K562 (cell line): ENCODE measurements at regions not wholly inside any gene's neighbourhood (a gene's known extent, or its start where the extent isn't known, plus 50 kb on each side); places are given as distances from the start of the nearest gene placed in this dataset.

Source experiments
- ARNT ChIP-seq, 2 experiments: fragments of 450-650 bp; IDR thresholded peaks; 2 replicates each; pipeline ENCODE4 v1.6.1; 2016; ENCODE audit warnings: mild to moderate bottlenecking in 1 of 2
- BHLHE40 ChIP-seq: IDR thresholded peaks from 2 replicates; pipeline ENCODE4 v1.6.1; 2011; ENCODE audit warnings: low read length, improper control_type of control experiment
- ETS1 ChIP-seq: conservative IDR thresholded peaks from 2 replicates; pipeline ENCODE4 v1.6.1; 2011; ENCODE audit warnings: low read depth, mild to moderate bottlenecking, low read length; ENCODE audit not compliant: control insufficient read depth
- FOXK1 ChIP-seq: sonication (generic); formaldehyde crosslinking; IDR thresholded peaks from 2 replicates; pipeline ENCODE4 v1.8.0; 2022; ENCODE audit warnings: missing genetic modification reagents, mild to moderate bottlenecking, borderline replicate concordance
- GABPA ChIP-seq: fragments of 200-800 bp; sonication (Bioruptor generic); conservative IDR thresholded peaks from 2 replicates; pipeline ENCODE4 v1.6.1; 2016; ENCODE audit warnings: low read depth, missing genetic modification characterization, missing compliant biosample characterization
- GTF3C2 ChIP-seq: IDR thresholded peaks from 3 replicates; pipeline ENCODE4 v1.6.1; 2011; ENCODE audit warnings: borderline replicate concordance, mild to moderate bottlenecking, moderate library complexity; ENCODE audit not compliant: insufficient read length; ENCODE audit errors: extremely low read depth
- MAX ChIP-seq: sonication (generic); formaldehyde crosslinking; IDR thresholded peaks from 2 replicates; pipeline ENCODE4 v1.9.0; 2022; ENCODE audit warnings: mild to moderate bottlenecking, missing genetic modification reagents
- RBM25 ChIP-seq: fragments of 200-400 bp; formaldehyde crosslinking; IDR thresholded peaks from 2 replicates; pipeline ENCODE4 v1.6.1; 2018; ENCODE audit warnings: low read length, low read depth, moderate library complexity; ENCODE audit not compliant: severe bottlenecking
- SAFB2 ChIP-seq: fragments of 200-400 bp; formaldehyde crosslinking; IDR thresholded peaks from 2 replicates; pipeline ENCODE4 v1.6.1; 2018; ENCODE audit warnings: borderline replicate concordance, low read length, low read depth, moderate library complexity; ENCODE audit not compliant: severe bottlenecking
- ZNF24 ChIP-seq: fragments of 450-650 bp; IDR thresholded peaks from 2 replicates; pipeline ENCODE4 v1.6.1; 2016
- ZNF398 ChIP-seq: fragments of 250-450 bp; sonication (Bioruptor Pico); IDR thresholded peaks from 2 replicates; pipeline ENCODE4 v1.8.0; 2021; ENCODE audit warnings: moderate library complexity, mild to moderate bottlenecking, inconsistent platforms
- TF ChIP-seq, protein P1 (sequence below): fragments of 250-450 bp; sonication (Bioruptor Pico); IDR thresholded peaks from 2 replicates; pipeline ENCODE4 v1.4.0; 2020; ENCODE audit warnings: borderline replicate concordance
- TF ChIP-seq, protein P2 (sequence below): sonication (generic); formaldehyde crosslinking; IDR thresholded peaks from 2 replicates; pipeline ENCODE4 v1.8.0; 2022; ENCODE audit warnings: missing genetic modification reagents, mild to moderate bottlenecking, borderline replicate concordance

DNA sequence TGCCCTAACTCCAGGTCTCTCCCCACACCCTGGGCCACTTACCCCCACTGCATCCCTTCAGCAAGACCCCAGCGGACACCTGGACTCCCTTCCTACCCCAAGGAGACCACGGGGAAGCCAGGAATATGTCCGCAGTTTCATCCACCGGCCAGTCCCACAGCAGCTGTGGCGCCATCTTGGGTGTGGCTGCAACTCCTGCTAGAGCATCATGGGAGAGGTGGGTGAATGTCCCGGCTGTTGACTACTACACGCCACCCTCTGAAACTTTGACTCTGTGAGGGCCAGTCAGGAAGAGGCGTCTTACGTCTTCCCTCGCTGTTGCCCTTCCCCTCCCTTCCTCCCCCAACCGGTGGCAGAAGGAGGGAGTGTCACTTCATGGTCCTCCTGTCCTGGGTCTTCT is 238.3 kb upstream of the RNF32 start (continued):
- TF ChIP-seq, protein P1, sequence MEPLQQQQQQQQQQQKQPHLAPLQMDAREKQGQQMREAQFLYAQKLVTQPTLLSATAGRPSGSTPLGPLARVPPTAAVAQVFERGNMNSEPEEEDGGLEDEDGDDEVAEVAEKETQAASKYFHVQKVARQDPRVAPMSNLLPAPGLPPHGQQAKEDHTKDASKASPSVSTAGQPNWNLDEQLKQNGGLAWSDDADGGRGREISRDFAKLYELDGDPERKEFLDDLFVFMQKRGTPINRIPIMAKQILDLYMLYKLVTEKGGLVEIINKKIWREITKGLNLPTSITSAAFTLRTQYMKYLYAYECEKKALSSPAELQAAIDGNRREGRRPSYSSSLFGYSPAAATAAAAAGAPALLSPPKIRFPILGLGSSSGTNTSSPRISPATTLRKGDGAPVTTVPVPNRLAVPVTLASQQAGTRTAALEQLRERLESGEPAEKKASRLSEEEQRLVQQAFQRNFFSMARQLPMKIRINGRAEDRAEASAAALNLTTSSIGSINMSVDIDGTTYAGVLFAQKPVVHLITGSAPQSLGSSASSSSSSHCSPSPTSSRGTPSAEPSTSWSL, result no peak
- no peak for TF ChIP-seq BHLHE40
- TF ChIP-seq MAX (CRISPR knock-in tag), result no peak
- TF ChIP-seq, protein P2, sequence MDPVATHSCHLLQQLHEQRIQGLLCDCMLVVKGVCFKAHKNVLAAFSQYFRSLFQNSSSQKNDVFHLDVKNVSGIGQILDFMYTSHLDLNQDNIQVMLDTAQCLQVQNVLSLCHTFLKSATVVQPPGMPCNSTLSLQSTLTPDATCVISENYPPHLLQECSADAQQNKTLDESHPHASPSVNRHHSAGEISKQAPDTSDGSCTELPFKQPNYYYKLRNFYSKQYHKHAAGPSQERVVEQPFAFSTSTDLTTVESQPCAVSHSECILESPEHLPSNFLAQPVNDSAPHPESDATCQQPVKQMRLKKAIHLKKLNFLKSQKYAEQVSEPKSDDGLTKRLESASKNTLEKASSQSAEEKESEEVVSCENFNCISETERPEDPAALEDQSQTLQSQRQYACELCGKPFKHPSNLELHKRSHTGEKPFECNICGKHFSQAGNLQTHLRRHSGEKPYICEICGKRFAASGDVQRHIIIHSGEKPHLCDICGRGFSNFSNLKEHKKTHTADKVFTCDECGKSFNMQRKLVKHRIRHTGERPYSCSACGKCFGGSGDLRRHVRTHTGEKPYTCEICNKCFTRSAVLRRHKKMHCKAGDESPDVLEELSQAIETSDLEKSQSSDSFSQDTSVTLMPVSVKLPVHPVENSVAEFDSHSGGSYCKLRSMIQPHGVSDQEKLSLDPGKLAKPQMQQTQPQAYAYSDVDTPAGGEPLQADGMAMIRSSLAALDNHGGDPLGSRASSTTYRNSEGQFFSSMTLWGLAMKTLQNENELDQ (CRISPR knock-in tag), result no peak
- TF ChIP-seq FOXK1, result no peak
- no peak for TF ChIP-seq ZNF24
- TF ChIP-seq ZNF398, result no peak
- TF ChIP-seq ETS1, result no peak; the same call in 1 of the 2 replicates
- TF ChIP-seq GABPA, result 0 out of 2 replicates have a peak, but pooled peaks have one; percentile 27
- no peak for TF ChIP-seq ARNT (IDR thresholded peaks at IDR 0.05)
- no peak for TF ChIP-seq SAFB2
- no peak for TF ChIP-seq RBM25
- TF ChIP-seq GTF3C2, result no peak
